ENCODE measurements at regions not wholly inside any gene's neighbourhood (a gene's known extent, or its start where the extent isn't known, plus 50 kb on each side); places are given as distances from the start of the nearest gene placed in this dataset.
"Not testable (repeated sequence)": the region's sequence is repeated elsewhere in the genome, so short reads cannot be mapped to it uniquely, and the experiment has no call there.

DNA sequence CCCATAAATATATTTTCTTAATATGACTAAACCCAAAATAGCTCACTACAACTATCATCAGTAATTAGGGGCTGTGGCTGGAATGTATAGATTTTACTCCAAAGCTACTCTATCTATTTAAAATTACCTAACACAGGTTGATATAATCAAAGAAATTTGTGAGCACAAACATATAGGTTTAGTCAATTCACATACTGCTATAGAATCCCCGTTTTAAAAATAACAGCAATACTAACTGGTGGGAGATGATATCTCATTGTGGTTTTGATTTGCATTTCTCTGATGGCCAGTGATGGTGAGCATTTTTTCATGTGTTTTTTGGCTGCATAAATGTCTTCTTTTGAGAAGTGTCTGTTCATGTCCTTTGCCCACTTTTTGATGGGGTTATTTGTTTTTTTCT, 1434.9 kb upstream of the CELF2 start:
- TF ChIP-seq, protein P1, sequence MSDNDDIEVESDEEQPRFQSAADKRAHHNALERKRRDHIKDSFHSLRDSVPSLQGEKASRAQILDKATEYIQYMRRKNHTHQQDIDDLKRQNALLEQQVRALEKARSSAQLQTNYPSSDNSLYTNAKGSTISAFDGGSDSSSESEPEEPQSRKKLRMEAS (IDR thresholded peaks at IDR 0.05) = not testable (repeated sequence)
- TF ChIP-seq, protein P2, sequence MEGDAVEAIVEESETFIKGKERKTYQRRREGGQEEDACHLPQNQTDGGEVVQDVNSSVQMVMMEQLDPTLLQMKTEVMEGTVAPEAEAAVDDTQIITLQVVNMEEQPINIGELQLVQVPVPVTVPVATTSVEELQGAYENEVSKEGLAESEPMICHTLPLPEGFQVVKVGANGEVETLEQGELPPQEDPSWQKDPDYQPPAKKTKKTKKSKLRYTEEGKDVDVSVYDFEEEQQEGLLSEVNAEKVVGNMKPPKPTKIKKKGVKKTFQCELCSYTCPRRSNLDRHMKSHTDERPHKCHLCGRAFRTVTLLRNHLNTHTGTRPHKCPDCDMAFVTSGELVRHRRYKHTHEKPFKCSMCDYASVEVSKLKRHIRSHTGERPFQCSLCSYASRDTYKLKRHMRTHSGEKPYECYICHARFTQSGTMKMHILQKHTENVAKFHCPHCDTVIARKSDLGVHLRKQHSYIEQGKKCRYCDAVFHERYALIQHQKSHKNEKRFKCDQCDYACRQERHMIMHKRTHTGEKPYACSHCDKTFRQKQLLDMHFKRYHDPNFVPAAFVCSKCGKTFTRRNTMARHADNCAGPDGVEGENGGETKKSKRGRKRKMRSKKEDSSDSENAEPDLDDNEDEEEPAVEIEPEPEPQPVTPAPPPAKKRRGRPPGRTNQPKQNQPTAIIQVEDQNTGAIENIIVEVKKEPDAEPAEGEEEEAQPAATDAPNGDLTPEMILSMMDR (IDR thresholded peaks at IDR 0.05; ENCODE audit: low read depth, low read length, missing input control) = not testable (repeated sequence)
- TF ChIP-seq, protein P3, sequence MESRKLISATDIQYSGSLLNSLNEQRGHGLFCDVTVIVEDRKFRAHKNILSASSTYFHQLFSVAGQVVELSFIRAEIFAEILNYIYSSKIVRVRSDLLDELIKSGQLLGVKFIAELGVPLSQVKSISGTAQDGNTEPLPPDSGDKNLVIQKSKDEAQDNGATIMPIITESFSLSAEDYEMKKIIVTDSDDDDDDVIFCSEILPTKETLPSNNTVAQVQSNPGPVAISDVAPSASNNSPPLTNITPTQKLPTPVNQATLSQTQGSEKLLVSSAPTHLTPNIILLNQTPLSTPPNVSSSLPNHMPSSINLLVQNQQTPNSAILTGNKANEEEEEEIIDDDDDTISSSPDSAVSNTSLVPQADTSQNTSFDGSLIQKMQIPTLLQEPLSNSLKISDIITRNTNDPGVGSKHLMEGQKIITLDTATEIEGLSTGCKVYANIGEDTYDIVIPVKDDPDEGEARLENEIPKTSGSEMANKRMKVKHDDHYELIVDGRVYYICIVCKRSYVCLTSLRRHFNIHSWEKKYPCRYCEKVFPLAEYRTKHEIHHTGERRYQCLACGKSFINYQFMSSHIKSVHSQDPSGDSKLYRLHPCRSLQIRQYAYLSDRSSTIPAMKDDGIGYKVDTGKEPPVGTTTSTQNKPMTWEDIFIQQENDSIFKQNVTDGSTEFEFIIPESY (IDR thresholded peaks at IDR 0.05) = not testable (repeated sequence)
- TF ChIP-seq FOXA1 (IDR thresholded peaks at IDR 0.05) = not testable (repeated sequence)
- TF ChIP-seq, protein P4, sequence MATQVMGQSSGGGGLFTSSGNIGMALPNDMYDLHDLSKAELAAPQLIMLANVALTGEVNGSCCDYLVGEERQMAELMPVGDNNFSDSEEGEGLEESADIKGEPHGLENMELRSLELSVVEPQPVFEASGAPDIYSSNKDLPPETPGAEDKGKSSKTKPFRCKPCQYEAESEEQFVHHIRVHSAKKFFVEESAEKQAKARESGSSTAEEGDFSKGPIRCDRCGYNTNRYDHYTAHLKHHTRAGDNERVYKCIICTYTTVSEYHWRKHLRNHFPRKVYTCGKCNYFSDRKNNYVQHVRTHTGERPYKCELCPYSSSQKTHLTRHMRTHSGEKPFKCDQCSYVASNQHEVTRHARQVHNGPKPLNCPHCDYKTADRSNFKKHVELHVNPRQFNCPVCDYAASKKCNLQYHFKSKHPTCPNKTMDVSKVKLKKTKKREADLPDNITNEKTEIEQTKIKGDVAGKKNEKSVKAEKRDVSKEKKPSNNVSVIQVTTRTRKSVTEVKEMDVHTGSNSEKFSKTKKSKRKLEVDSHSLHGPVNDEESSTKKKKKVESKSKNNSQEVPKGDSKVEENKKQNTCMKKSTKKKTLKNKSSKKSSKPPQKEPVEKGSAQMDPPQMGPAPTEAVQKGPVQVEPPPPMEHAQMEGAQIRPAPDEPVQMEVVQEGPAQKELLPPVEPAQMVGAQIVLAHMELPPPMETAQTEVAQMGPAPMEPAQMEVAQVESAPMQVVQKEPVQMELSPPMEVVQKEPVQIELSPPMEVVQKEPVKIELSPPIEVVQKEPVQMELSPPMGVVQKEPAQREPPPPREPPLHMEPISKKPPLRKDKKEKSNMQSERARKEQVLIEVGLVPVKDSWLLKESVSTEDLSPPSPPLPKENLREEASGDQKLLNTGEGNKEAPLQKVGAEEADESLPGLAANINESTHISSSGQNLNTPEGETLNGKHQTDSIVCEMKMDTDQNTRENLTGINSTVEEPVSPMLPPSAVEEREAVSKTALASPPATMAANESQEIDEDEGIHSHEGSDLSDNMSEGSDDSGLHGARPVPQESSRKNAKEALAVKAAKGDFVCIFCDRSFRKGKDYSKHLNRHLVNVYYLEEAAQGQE (IDR thresholded peaks at IDR 0.05) = not testable (repeated sequence)
